T47D (cell line): ENCODE measurements at regions not wholly inside any gene's neighbourhood (a gene's known extent, or its start where the extent isn't known, plus 50 kb on each side); places are given as distances from the start of the nearest gene placed in this dataset.

Experiments used
- DNase-seq, 2 experiments: peaks; one replicate each; pipeline versions ENCODE4 v3.0.0 to v3.0.0-alpha.2; 2011 to 2012; ENCODE audit warnings: low read depth in 1 of 2, low spot score in 1 of 2
- JUND ChIP-seq: IDR thresholded peaks from 2 replicates; pipeline ENCODE4 v1.6.1; 2012; ENCODE audit warnings: low read depth
- in situ Hi-C: cut with HindIII; loops from 2 replicates; pipeline ENCODE4 v1.10.0; 2016; ENCODE audit warnings: low sequenced_read_pairs, low pct_unique_long_range_greater_than_20kb

DNA sequence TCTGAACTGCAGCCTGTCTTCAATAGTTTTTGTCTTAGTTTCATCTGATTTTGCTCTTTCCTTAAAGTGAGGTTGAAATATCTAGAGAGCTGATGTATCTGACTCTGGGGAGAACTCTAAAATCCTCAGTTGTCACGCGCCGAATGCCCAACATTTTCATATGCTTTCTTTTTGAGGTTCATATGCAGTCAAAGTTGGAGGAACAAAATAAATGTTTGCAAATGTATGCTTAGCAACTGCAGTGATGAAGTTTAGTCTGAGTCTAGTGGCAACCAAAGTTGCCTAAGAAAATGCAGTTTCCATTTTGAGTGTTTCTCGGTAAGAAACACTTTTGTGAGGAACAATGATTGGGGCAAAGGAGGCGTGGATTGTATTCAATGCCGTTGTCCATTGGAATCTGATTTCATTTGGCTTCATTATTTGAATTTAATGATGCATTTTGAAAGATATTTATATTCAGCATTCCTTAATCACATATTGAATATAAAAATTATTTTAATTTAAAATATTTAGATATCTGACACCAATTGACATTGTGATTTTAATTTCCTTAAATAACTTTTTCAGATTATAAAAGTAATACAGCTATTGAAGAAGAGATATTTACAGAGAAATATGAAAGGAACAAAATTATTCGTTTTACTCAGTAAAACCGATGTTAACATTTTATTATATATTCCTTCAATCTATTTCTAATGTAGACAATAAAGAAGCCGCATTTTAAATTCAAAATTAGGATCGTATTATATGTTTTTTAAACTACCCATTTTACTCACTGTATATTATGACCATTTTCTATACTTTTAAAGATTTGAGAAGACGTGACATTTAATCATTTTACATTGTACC is 122.0 kb downstream of the PLEKHG1 start:
- in situ Hi-C loops, result no loop called here
- TF ChIP-seq JUND, result no peak
- no peak for DNase-seq

DNA sequence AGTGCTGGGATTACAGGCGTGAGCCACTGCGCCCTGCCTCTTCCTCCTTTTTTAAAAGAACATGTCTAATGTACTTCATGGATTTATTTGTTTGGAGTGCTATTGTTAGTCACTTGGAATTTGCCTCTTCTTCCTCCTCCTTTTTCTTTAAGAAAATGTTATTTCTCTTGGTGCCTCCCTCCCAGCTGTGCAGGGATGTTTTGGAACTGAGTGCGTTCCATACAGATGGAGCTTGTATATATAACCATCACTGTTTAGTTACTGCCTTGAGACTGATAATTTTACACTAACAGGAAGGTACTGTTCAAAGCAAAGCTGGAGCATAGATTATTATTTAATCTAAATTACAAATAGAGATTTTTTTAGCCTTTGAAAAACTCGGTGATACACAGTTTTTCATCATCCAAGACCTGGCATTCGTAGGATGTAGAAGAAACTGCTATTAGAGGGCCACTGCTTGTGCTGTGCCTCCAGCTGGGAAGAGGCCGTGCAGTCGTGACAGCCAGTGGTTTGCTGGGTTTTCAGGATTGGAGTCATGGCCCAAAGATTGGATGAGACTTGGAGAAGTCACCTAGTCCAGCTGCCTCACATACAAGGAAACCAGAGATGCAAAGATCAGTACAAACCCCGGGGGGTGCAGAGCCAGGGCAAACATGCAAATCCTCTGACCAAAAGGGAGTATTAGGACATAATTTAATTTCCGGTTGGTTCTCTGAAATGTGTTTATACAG is 123.1 kb downstream of the PLEKHG1 start:
- no peak for TF ChIP-seq JUND
- in situ Hi-C loops, result no loop called here
- no peak for DNase-seq

DNA sequence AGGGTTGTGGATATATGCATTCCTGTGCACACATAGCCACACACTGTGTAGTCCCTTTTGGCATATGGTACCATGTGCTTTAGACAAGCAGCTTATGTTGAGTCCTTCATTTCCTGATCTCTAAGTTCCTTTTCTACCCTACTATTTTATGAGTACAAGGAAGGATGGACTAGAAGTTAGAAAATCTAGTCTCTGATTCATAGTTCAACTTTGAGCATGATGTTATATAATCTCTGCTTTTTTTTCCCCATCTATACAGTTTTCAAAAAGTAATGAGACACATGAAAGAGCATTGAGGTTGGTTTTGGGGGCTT is 123.6 kb downstream of the PLEKHG1 start:
- TF ChIP-seq JUND, result no peak
- in situ Hi-C loops, result no loop called here
- DNase-seq, result no peak

DNA sequence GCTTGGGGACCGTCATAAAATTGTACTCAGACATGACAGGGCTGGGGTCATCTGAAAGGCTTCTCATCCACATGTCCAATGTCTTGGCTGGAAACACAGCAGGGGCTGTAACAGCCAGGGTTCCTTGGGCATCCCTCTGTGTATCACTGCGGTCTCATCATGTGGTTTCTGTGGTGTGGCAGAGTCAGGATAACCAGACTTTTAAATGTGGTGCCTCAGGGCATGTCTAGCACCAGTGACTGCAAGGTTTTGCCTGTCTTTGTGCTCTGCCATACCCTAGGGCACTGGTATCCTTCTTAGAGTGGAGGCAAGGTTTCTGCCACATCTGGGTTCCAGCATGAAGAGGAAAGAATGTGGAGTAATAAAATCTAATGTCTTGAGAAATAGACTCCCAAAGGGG is 124.2 kb downstream of the PLEKHG1 start:
- in situ Hi-C loops, result no loop called here
- no peak for DNase-seq
- no peak for TF ChIP-seq JUND

DNA sequence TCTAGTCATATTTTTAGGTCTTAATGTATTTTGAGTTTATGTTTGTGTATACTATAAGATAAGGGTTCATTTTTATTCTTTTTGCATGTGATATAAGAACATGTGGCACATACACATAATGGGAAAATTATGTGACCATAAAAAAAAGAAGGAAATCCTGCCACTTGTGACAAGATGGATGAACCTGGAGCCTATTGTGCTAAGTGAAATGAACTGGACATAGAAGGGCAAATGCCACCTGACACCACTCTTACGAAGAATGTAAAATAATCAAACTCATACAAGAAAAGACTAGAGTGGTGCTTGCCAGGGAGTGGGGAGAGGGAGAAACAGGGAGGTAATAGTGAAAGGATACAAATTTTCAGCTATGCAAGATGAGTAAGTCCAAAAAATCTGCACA is 126.1 kb downstream of the PLEKHG1 start:
- DNase-seq, result no peak
- in situ Hi-C loops, result no loop called here
- no peak for TF ChIP-seq JUND

DNA sequence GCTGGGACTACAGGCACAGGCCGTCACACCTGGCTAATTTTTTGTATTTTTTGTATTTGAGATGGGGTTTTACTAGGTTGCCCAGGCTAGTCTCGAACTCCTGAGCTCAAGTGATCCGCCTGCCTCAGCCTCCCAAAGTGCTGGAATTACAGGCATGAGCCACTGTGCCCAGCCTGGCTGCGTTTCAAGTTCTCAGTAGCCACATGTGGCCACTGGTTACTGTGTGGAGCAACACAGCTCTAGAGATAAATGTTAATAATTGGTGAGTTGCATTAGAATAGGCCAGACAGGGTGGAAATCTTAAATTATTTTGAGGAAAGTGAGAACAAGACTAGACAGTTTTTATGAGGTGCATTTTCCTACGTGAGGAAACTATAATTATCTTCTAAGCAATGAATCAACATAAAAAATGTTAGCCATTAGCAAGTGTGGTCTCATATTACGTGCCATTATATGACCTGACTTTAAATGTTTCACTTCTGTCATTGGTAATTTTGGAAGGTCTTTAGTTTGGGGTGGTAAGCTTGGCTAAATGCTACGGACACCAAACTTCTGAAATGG is 129.6 kb downstream of the PLEKHG1 start:
- in situ Hi-C loops, result no loop called here
- no peak for DNase-seq

DNA sequence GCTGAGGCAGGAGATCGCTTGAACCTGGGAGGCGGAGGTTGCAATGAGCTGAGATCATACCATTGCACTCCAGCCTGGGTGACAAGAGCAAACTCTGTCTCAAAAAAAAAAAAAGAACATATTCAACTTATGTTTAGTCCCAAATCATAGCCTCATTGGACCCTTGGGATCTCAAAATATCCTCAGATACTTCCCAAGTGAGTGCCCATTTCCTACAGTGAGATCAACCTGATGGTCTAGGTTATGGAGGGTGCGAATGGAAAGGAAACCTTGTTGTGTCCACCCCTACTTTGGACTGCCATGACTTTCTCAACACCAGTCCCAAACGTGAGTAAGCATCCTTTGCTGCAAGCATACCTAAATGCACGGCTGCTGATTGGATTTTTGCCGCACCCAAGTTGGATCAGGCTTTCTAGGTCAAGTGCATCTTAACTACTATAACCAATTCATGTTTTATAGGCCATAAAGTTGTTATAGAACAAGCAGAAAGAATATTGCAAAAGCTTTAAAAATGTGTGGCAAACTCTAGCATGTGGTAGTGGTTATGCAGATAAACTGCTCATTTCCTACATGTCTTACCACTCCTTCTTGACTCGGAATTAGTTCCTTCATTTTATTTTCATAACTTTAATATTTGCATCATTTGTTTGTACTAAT is 131.2 kb downstream of the PLEKHG1 start:
- no peak for TF ChIP-seq JUND
- no peak for DNase-seq
- in situ Hi-C loops, result no loop called here

More for the DNA sequence above, 129.6 kb downstream of the PLEKHG1 start:
- TF ChIP-seq JUND, result no peak

DNA sequence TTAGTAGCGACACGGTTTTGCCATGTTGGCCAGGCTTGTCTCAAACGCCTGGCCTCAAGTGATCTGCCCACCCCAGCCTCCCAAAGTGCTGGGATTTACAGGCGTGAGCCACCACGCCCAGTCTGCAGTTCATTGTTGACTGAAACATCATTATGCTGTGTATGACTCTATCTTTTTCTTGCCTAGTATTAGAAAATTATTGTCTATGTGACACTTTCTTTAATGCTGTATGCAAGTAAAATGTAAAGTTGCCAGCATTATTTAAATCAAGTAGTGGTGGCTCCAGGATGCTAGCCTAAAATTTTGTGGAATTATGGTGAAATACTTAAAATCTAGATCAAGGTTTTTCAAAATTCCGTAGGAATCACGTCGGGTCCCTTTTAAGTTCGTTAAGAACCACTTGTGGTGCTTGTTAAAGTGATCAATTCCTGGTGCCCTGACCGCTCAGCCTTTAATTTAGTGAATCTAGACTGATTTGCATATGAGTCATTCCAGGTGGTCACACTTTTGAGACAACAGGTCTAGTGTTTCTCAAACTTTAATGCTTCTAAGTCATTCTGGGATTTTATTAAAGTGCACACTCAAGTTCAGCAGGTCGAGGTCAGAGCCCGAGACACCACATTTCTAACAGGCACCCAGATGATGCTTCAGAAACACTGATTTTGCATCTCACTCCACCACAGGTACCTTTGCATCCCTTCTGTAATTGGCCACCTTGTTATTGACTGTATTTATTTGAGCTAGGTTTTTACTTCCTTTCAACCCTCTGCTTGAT is 132.6 kb upstream of the MTHFD1L start:
- no peak for DNase-seq
- TF ChIP-seq JUND, result no peak
- in situ Hi-C loops, result no loop called here

DNA sequence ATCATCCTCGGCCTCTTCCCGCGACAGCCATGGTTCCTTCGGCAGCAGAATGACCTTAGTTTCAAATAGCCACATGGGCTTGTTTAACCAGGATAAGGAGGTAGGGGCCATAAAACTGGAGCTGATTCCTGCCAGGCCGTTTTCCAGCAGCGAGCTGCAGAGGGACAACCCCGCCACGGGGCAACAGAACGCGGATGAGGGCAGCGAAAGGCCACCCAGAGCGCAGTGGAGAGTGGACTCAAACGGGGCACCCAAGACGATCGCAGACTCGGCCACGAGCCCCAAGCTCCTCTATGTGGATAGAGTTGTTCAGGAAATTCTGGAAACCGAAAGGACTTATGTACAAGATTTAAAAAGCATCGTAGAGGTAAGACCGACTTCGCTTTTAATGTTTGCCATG is 131.8 kb upstream of the MTHFD1L start:
- in situ Hi-C loops, result no loop called here
- DNase-seq, result no peak
- no peak for TF ChIP-seq JUND

DNA sequence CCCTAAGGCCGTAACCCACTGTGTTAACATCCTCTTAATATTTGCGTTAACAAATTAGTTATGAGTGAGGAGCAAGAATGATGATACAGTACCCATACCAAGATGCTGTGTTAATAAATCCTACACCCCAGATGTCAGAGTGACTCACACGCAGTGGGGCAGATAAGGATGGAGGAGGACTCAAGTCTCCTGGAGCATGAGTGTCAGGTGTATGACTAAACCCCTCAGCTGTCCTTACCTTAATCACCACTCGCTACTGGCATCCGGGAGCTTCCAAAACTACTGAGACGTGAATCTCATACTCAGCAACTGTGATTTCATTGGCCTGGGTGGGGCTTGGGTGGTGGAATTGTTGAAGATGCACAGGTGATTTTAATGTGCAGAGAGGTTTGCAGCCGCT is 131.3 kb upstream of the MTHFD1L start:
- in situ Hi-C loops, result no loop called here
- no peak for TF ChIP-seq JUND
- DNase-seq, result no peak

DNA sequence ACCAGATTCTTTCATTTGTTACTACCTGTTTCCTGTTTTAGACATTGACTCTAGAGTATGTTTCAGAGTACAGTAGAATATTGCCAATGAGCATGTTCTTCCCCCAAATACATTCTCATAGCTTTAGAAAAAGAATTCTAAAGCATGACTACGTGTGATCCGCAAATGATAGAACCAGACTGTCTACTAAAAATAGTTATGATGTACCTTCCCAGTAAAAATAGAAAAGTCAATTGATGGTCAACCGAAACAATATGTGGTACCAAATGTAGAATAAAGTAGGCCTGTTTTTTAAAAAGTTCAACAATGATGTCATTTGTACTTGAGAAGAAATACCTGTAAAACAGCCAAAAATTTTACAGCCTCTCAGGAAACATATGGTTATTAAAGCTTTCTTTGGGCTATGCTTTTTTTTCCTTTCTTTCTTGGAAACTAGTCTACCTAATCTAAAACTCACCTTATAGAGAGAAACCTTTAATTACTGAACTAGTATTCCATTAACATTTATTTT is 130.1 kb upstream of the MTHFD1L start:
- TF ChIP-seq JUND, result no peak
- no peak for DNase-seq
- in situ Hi-C loops, result no loop called here

DNA sequence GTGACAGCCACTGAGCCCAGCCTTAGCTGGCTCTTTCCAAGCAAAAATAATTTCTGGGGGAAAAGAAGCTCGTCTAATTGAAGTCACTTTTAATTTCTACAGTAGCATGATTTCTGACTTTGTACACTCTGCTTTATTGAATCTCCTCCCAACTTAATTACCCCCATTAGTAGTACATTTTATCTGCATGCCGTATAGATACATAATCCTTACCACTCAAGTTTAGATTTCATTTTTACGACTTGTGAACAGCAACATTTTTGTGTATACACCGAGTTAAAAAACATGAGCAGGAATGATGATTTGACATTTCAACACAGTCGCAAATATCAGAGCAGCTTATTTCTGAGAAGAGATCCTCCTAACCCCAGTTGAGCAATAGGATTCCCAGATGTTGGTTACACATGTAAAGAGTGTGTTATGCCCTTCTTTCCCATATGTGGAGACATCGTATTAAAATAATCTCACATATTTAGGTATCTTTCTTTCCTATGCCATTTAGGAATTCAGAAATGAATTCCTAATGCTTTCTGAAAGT is 127.3 kb upstream of the MTHFD1L start:
- in situ Hi-C loops, result no loop called here
- DNase-seq, result no peak
- no peak for TF ChIP-seq JUND
